Fibroblast of lung (primary cell): ENCODE measurements at regions not wholly inside any gene's neighbourhood (a gene's known extent, or its start where the extent isn't known, plus 50 kb on each side); places are given as distances from the start of the nearest gene placed in this dataset.

ENCODE experiments used
- DNase-seq, 2 donors: peaks; one replicate each; pipeline versions ENCODE4 v3.0.0 to v3.0.0-alpha.2; 2010; ENCODE audit warnings: low read depth in 2 of 2
- H2AFZ ChIP-seq: 2 replicates; pipeline ENCODE4 v1.5.1; 2012; ENCODE audit warnings: low read length, control low read depth, inconsistent platforms
- H3K27ac ChIP-seq: 2 replicates; pipeline ENCODE4 v1.5.1; 2011; ENCODE audit warnings: low read length, control low read depth; ENCODE audit not compliant: insufficient read depth
- H3K27me3 ChIP-seq: 2 replicates; pipeline ENCODE4 v1.5.1; 2011; ENCODE audit warnings: mild to moderate bottlenecking, low read length; ENCODE audit not compliant: control insufficient read depth, insufficient read depth
- H3K36me3 ChIP-seq: 2 replicates; pipeline ENCODE4 v1.5.1; 2011; ENCODE audit warnings: low read length; ENCODE audit not compliant: control insufficient read depth, insufficient read depth
- H3K4me1 ChIP-seq: 2 replicates; pipeline ENCODE4 v1.5.1; 2011; ENCODE audit warnings: low read length; ENCODE audit not compliant: control insufficient read depth, insufficient read depth; ENCODE audit errors: extremely low read depth
- H3K4me2 ChIP-seq: 2 replicates; pipeline ENCODE4 v1.5.1; 2011; ENCODE audit warnings: low read length, control low read depth; ENCODE audit not compliant: insufficient read depth; ENCODE audit errors: extremely low read depth
- H3K4me3 ChIP-seq, 4 experiments: fragments of 200-600 bp in 1 of 4; sonication (generic) in 1 of 4; replicated peaks in 1 of 4; 2 replicates each; pipeline ENCODE4 v1.5.1; 2011 to 2016; ENCODE audit warnings: low read length in 4 of 4, low read depth in 3 of 4, mild to moderate bottlenecking in 3 of 4, control low read depth in 2 of 4, inconsistent platforms in 1 of 4, mixed read lengths in 1 of 4; ENCODE audit not compliant: insufficient read depth in 1 of 4; ENCODE audit errors: control extremely low read depth in 1 of 4
- H3K79me2 ChIP-seq: 2 replicates; pipeline ENCODE4 v1.5.1; 2012; ENCODE audit warnings: mild to moderate bottlenecking, low read length, inconsistent platforms; ENCODE audit not compliant: control insufficient read depth, insufficient read depth
- H3K9ac ChIP-seq: 2 replicates; pipeline ENCODE4 v1.5.1; 2011; ENCODE audit warnings: mild to moderate bottlenecking, low read length, control low read depth; ENCODE audit not compliant: insufficient read depth
- H3K9me3 ChIP-seq: 2 replicates; pipeline ENCODE4 v1.5.1; 2012; ENCODE audit warnings: low read depth, low read length; ENCODE audit not compliant: control insufficient read depth, insufficient read depth
- H4K20me1 ChIP-seq: 2 replicates; pipeline ENCODE4 v1.5.1; 2011; ENCODE audit warnings: low read length; ENCODE audit not compliant: control insufficient read depth, insufficient read depth; ENCODE audit errors: extremely low read depth
- CTCF ChIP-seq, 2 donors: IDR thresholded peaks in 1 of 2; conservative IDR thresholded peaks in 1 of 2; 1 replicate in 1 of 2; 2 replicates in 1 of 2; pipeline ENCODE4 v1.5.1; 2011 to 2012; ENCODE audit warnings: low read length in 2 of 2, control low read depth in 1 of 2, inconsistent platforms in 1 of 2, low read depth in 1 of 2, mild to moderate bottlenecking in 1 of 2
- EZH2 ChIP-seq: IDR thresholded peaks from 2 replicates; pipeline ENCODE4 v1.5.1; 2012; ENCODE audit warnings: low read length, control low read depth, mild to moderate bottlenecking; ENCODE audit errors: missing control alignments

DNA sequence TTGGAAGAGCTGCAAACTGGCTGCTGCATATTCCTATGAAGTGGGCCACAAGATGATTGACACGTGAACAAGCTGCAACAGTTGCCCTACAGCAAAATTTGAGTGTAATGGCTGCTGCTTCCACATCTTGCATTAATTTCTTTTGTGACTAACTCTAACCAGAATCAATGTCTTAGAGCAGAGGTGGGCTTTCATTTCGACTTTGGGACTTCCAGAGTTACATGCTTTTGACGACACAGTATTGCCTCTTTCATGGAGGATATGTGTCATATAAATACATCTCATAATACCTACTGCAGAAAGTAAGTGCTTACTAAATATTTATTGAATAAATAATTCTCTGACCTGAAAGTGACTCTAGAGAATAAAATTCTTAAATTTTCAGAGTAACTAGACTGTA is 340.7 kb upstream of the KCNH8 start:
- TF ChIP-seq EZH2 (no peak), CTCF (conservative IDR thresholded peaks at IDR 0.05 in 1 of 2, IDR thresholded peaks at IDR 0.05 in 1 of 2; ENCODE audit: low read depth in 1 of 2, low read length in 2 of 2) (no peak)
- no peak overlapping the region for H3K27ac ChIP-seq
- H3K4me1 ChIP-seq = no peaks in the 10 kb centered on the region
- H3K9me3 ChIP-seq = no peaks in the 10 kb centered on the region
- H3K4me3 ChIP-seq = no peak overlapping the region
- DNase-seq = no peak
- no peak overlapping the region for H2AFZ ChIP-seq
- H3K36me3 ChIP-seq = no peaks in the 10 kb centered on the region
- H3K9ac ChIP-seq = no peak overlapping the region
- no peaks in the 10 kb centered on the region for H4K20me1 ChIP-seq
- no peaks in the 10 kb centered on the region for H3K27me3 ChIP-seq
- no peaks in the 10 kb centered on the region for H3K79me2 ChIP-seq
- H3K4me2 ChIP-seq = no peak overlapping the region

DNA sequence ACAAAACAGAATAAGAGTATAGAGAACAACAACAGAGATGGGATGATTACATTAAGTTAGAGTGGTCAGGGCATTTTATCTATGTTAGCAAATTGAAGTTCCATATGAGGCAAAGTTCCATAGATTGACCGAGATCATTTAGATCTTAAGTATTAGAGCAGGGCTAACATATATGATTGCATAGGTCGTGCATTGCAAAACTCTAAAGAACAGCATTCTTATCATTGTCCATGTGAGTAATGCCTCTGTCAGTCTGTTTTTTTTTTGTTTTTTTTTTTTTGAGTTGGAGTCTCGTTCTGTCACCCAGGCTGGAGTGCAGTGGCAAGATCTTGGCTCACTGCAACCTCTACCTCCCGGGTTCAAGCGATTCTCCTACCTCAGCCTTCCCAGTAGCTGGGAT is 341.7 kb upstream of the KCNH8 start:
- no peak for DNase-seq
- no peaks in the 10 kb centered on the region for H3K4me1 ChIP-seq
- no peaks in the 10 kb centered on the region for H3K9me3 ChIP-seq
- TF ChIP-seq CTCF (conservative IDR thresholded peaks at IDR 0.05 in 1 of 2, IDR thresholded peaks at IDR 0.05 in 1 of 2; ENCODE audit: low read depth in 1 of 2, low read length in 2 of 2) = no peak
- no peak for TF ChIP-seq EZH2
- no peak overlapping the region for H3K4me3 ChIP-seq
- no peak overlapping the region for H3K27ac ChIP-seq
- H3K4me2 ChIP-seq = no peak overlapping the region
- no peaks in the 10 kb centered on the region for H3K36me3 ChIP-seq
- H4K20me1 ChIP-seq = no peaks in the 10 kb centered on the region
- H3K27me3 ChIP-seq = no peaks in the 10 kb centered on the region
- no peaks in the 10 kb centered on the region for H3K79me2 ChIP-seq
- no peak overlapping the region for H2AFZ ChIP-seq
- H3K9ac ChIP-seq = no peak overlapping the region

GRCh38 chr3:18797378-18797777 is 350.9 kb upstream of the KCNH8 start:
- no peak overlapping the region for H3K4me3 ChIP-seq
- H3K79me2 ChIP-seq = no peaks in the 10 kb centered on the region
- no peak overlapping the region for H3K4me2 ChIP-seq
- H2AFZ ChIP-seq = no peak overlapping the region
- DNase-seq = no peak
- TF ChIP-seq EZH2 (no peak), CTCF (conservative IDR thresholded peaks at IDR 0.05 in 1 of 2, IDR thresholded peaks at IDR 0.05 in 1 of 2; ENCODE audit: low read depth in 1 of 2, low read length in 2 of 2) (no peak)
- H3K36me3 ChIP-seq = no peaks in the 10 kb centered on the region
- no peaks in the 10 kb centered on the region for H4K20me1 ChIP-seq
- H3K9ac ChIP-seq = no peak overlapping the region
- H3K4me1 ChIP-seq = no peaks in the 10 kb centered on the region
- no peaks in the 10 kb centered on the region for H3K27me3 ChIP-seq
- H3K9me3 ChIP-seq = no peaks in the 10 kb centered on the region
- H3K27ac ChIP-seq = no peak overlapping the region
